ENCODE measurements at regions not wholly inside any gene's neighbourhood (a gene's known extent, or its start where the extent isn't known, plus 50 kb on each side); places are given as distances from the start of the nearest gene placed in this dataset.

DNA sequence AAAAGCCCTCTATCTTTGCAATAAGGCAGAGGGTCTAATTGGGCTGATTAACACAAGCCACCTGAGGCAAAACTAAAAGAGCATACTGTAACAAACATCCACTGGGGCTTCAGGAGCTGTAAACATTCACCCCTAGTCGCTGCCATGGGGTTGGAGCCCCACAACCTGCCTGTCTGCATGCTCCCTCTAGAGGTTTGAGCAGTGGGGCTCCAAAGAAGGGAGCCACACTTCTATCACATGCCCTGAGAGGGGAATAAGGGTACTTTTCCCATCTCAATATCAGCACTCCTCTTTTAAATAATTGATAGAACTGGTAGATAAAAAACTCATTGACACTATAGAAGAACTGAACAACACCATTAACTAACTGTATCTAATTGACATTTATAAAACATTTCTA, 130.1 kb upstream of the COX10 start:
- H3K4me2 ChIP-seq (ENCODE audit: insufficient read depth, low read length) = no peak overlapping the region
- DNase-seq (ENCODE audit: low read depth, low spot score) (no peak), FAIRE-seq (no peak)
- no peaks in the 10 kb centered on the region for H3K4me1 ChIP-seq (ENCODE audit: control insufficient read depth, extremely low read depth, insufficient read depth, low read length)
- POLR2A ChIA-PET = no interaction called here
- no peaks in the 10 kb centered on the region for H3K9me3 ChIP-seq (replicated peaks; ENCODE audit: control insufficient read depth, insufficient read depth, low read length)
- H3K9ac ChIP-seq (replicated peaks; ENCODE audit: extremely low read depth, insufficient read depth, low read length) = no peak overlapping the region
- no peaks in the 10 kb centered on the region for H3K36me3 ChIP-seq (ENCODE audit: control insufficient read depth in 2 of 2, extremely low read depth in 1 of 2, insufficient read depth in 2 of 2, low read length in 2 of 2)
- TF ChIP-seq GATA2 (IDR thresholded peaks at IDR 0.05; ENCODE audit: insufficient read depth, insufficient read length, low read depth, low read length) = no peak
- intact Hi-C loops (cut with micrococcal nuclease) = no loop called here
- H3K9me1 ChIP-seq (replicated peaks; ENCODE audit: control insufficient read depth, extremely low read depth, insufficient read depth, low read length) = no peaks in the 10 kb centered on the region
- BruUV-seq (replicated peaks) = no TSS peak
- no peak overlapping the region for H2AFZ ChIP-seq (ENCODE audit: low read depth, low read length)
- dilution Hi-C loops (cut with MboI; ENCODE audit: extremely low pct_ligation_motif_present, low sequenced_read_pairs) = no loop called here
- H3K4me3 ChIP-seq (replicated peaks in 1 of 3; ENCODE audit: insufficient read depth in 1 of 3, low read depth in 1 of 3, low read length in 3 of 3) = no peak overlapping the region
- no peaks in the 10 kb centered on the region for H4K20me1 ChIP-seq (replicated peaks; ENCODE audit: control insufficient read depth, extremely low read depth, insufficient read depth, low read length)
- no peaks in the 10 kb centered on the region for H3K79me2 ChIP-seq (ENCODE audit: control insufficient read depth, insufficient read depth, low read length)
- CTCF ChIA-PET = no interaction called here
- H3K27me3 ChIP-seq (ENCODE audit: control insufficient read depth in 2 of 2, insufficient read depth in 2 of 2, low read length in 2 of 2) = no peaks in the 10 kb centered on the region
- no peak overlapping the region for H3K27ac ChIP-seq (ENCODE audit: insufficient read depth, low read depth, low read length)

- Histone ChIP-seq H3K4me2 (ENCODE audit: insufficient read depth, low read length) (no peak overlapping the region), H3K79me2 (ENCODE audit: control insufficient read depth, insufficient read depth, low read length) (no peaks in the 10 kb centered on the region), H3K4me3 (replicated peaks in 1 of 3; ENCODE audit: insufficient read depth in 1 of 3, low read depth in 1 of 3, low read length in 3 of 3) (no peak overlapping the region), H2AFZ (ENCODE audit: low read depth, low read length) (no peak overlapping the region), H3K9me1 (replicated peaks; ENCODE audit: control insufficient read depth, extremely low read depth, insufficient read depth, low read length) (no peaks in the 10 kb centered on the region), H3K27ac (ENCODE audit: insufficient read depth, low read depth, low read length) (no peak overlapping the region), H3K4me1 (ENCODE audit: control insufficient read depth, extremely low read depth, insufficient read depth, low read length) (no peaks in the 10 kb centered on the region), H3K27me3 (ENCODE audit: control insufficient read depth in 2 of 2, insufficient read depth in 2 of 2, low read length in 2 of 2) (no peaks in the 10 kb centered on the region), H3K9me3 (replicated peaks; ENCODE audit: control insufficient read depth, insufficient read depth, low read length) (no peaks in the 10 kb centered on the region), H3K9ac (replicated peaks; ENCODE audit: extremely low read depth, insufficient read depth, low read length) (no peak overlapping the region), H3K36me3 (ENCODE audit: control insufficient read depth in 2 of 2, extremely low read depth in 1 of 2, insufficient read depth in 2 of 2, low read length in 2 of 2) (no peaks in the 10 kb centered on the region), H4K20me1 (replicated peaks; ENCODE audit: control insufficient read depth, extremely low read depth, insufficient read depth, low read length) (no peaks in the 10 kb centered on the region)
- TF ChIP-seq GATA2 (IDR thresholded peaks at IDR 0.05; ENCODE audit: insufficient read depth, insufficient read length, low read depth, low read length) (no peak), JUN (IDR thresholded peaks at IDR 0.05; ENCODE audit: borderline replicate concordance, insufficient read depth, insufficient read length, low read depth) (no peak), POLR2AphosphoS5 (IDR thresholded peaks at IDR 0.05; ENCODE audit: insufficient read depth, low read depth, low read length) (no peak), FOS (IDR thresholded peaks at IDR 0.05; ENCODE audit: borderline replicate concordance, insufficient read depth, low read length) (no peak), POLR2A (IDR thresholded peaks at IDR 0.05; ENCODE audit: low read depth, low read length) (no peak), MYC (IDR thresholded peaks at IDR 0.05; ENCODE audit: low read depth, low read length) (no peak), EZH2 (IDR thresholded peaks at IDR 0.05; ENCODE audit: borderline replicate concordance, low read depth, low read length, severe bottlenecking) (no peak)
- TF ChIP-seq, protein P1, sequence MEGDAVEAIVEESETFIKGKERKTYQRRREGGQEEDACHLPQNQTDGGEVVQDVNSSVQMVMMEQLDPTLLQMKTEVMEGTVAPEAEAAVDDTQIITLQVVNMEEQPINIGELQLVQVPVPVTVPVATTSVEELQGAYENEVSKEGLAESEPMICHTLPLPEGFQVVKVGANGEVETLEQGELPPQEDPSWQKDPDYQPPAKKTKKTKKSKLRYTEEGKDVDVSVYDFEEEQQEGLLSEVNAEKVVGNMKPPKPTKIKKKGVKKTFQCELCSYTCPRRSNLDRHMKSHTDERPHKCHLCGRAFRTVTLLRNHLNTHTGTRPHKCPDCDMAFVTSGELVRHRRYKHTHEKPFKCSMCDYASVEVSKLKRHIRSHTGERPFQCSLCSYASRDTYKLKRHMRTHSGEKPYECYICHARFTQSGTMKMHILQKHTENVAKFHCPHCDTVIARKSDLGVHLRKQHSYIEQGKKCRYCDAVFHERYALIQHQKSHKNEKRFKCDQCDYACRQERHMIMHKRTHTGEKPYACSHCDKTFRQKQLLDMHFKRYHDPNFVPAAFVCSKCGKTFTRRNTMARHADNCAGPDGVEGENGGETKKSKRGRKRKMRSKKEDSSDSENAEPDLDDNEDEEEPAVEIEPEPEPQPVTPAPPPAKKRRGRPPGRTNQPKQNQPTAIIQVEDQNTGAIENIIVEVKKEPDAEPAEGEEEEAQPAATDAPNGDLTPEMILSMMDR (IDR thresholded peaks at IDR 0.05; ENCODE audit: extremely low read depth in 1 of 2, insufficient read depth in 1 of 2, low read depth in 1 of 2, low read length in 2 of 2) = no peak
- TF ChIP-seq, protein P2, sequence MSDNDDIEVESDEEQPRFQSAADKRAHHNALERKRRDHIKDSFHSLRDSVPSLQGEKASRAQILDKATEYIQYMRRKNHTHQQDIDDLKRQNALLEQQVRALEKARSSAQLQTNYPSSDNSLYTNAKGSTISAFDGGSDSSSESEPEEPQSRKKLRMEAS (IDR thresholded peaks at IDR 0.05; ENCODE audit: insufficient read depth, insufficient read length) = no peak
- intact Hi-C loops (cut with micrococcal nuclease) = no loop called here
- FAIRE-seq (no peak), DNase-seq (ENCODE audit: low read depth, low spot score) (no peak)
- BruUV-seq (replicated peaks) = no TSS peak
- ChIA-PET POLR2A (no interaction called here), CTCF (no interaction called here)
- dilution Hi-C loops (cut with MboI; ENCODE audit: extremely low pct_ligation_motif_present, low sequenced_read_pairs) = no loop called here
Observed at GRCh38 chr17:13940858-13941665, 128.2 kb upstream of the COX10 start.

Measured in endothelial cell of umbilical vein (primary cell).